ENCODE measurements at regions not wholly inside any gene's neighbourhood (a gene's known extent, or its start where the extent isn't known, plus 50 kb on each side); places are given as distances from the start of the nearest gene placed in this dataset.

GRCh38 chr10:81792729-81793128 is 82.3 kb upstream of the NRG3 start:
- DNase-seq (ENCODE audit: low read depth): no peak

- DNase-seq (ENCODE audit: low read depth): no peak
Observed at GRCh38 chr10:81806842-81807241, 68.2 kb upstream of the NRG3 start.

- DNase-seq (ENCODE audit: low read depth): no peak
Observed at GRCh38 chr10:81814842-81815241, 60.2 kb upstream of the NRG3 start.

GRCh38 chr10:81817596-81818170 is 57.3 kb upstream of the NRG3 start:
- DNase-seq (ENCODE audit: low read depth): no peak

- DNase-seq (ENCODE audit: low read depth): no peak
Observed at GRCh38 chr10:81820418-81820817, 54.6 kb upstream of the NRG3 start.

Data from activated T-cell treated with anti-CD3 and anti-CD28 coated beads for 1 hour (primary cell).